ENCODE measurements at regions not wholly inside any gene's neighbourhood (a gene's known extent, or its start where the extent isn't known, plus 50 kb on each side); places are given as distances from the start of the nearest gene placed in this dataset.

GRCh38 chr12:14264778-14265177 is 100.7 kb upstream of the ATF7IP start:
- ChIA-PET POLR2A (interaction anchor here (0.6 kb wide), 1 partner anchor 107 kb away, joined by 4 read pairs; no protein-coding TSS in a partner anchor), CTCF (interaction anchor here (1.5 kb wide), 1 partner anchor 10 kb away, joined by 3 read pairs; no protein-coding TSS in a partner anchor)

GRCh38 chr12:14268120-14268515 is 97.4 kb upstream of the ATF7IP start:
- ChIA-PET CTCF (no interaction called here), POLR2A (no interaction called here)
- no peak for DNase-seq (ENCODE audit: extremely low spot score)
- TF ChIP-seq CTCF (IDR thresholded peaks at IDR 0.05; ENCODE audit: control extremely low read depth, extremely low read depth, low read depth, missing control alignments), result no peak

More at GRCh38 chr12:14264778-14265177, 100.7 kb upstream of the ATF7IP start:
- no peak for DNase-seq (ENCODE audit: extremely low spot score)
- TF ChIP-seq CTCF (IDR thresholded peaks at IDR 0.05; ENCODE audit: control extremely low read depth, extremely low read depth, low read depth, missing control alignments), result no peak

- CTCF ChIA-PET, result no interaction called here
- POLR2A ChIA-PET, result no interaction called here
- no peak for TF ChIP-seq CTCF (IDR thresholded peaks at IDR 0.05; ENCODE audit: control extremely low read depth, extremely low read depth, low read depth, missing control alignments)
- DNase-seq (ENCODE audit: extremely low spot score), result no peak
Measured at GRCh38 chr12:14270392-14270791, 95.1 kb upstream of the ATF7IP start.

GRCh38 chr12:14272956-14273912 is 92.2 kb upstream of the ATF7IP start:
- POLR2A ChIA-PET, result no interaction called here
- CTCF ChIA-PET, result interaction anchor here (1.0 to 2.4 kb wide), 9 partner anchors 9 to 181 kb away, joined by 3 to 8 read pairs (median 5); partner anchors contain the start of gene ATF7IP

GRCh38 chr12:14273913-14274311 is 91.6 kb upstream of the ATF7IP start:
- DNase-seq (ENCODE audit: extremely low spot score), result no peak
- ChIA-PET POLR2A (no interaction called here), CTCF (interaction anchor here (1.0 to 2.4 kb wide), 9 partner anchors 10 to 181 kb away, joined by 3 to 8 read pairs (median 4); partner anchors contain the start of gene ATF7IP)

More at GRCh38 chr12:14272956-14273912, 92.2 kb upstream of the ATF7IP start:
- DNase-seq (ENCODE audit: extremely low spot score), result no peak
- TF ChIP-seq CTCF (IDR thresholded peaks at IDR 0.05; ENCODE audit: control extremely low read depth, extremely low read depth, low read depth, missing control alignments), result no peak

More at GRCh38 chr12:14273913-14274311, 91.6 kb upstream of the ATF7IP start:
- no peak for TF ChIP-seq CTCF (IDR thresholded peaks at IDR 0.05; ENCODE audit: control extremely low read depth, extremely low read depth, low read depth, missing control alignments)

Measured in GM10248 (cell line).